HG02610 (cell line): ENCODE measurements at regions not wholly inside any gene's neighbourhood (a gene's known extent, or its start where the extent isn't known, plus 50 kb on each side); places are given as distances from the start of the nearest gene placed in this dataset.

Experiments
- ATAC-seq: cut with Tn5 transposase; IDR thresholded peaks from one replicate; pipeline ENCODE4 v1.9.1; 2021; ENCODE audit warnings: mild to moderate bottlenecking, moderate library complexity; ENCODE audit not compliant: unreplicated experiment

DNA sequence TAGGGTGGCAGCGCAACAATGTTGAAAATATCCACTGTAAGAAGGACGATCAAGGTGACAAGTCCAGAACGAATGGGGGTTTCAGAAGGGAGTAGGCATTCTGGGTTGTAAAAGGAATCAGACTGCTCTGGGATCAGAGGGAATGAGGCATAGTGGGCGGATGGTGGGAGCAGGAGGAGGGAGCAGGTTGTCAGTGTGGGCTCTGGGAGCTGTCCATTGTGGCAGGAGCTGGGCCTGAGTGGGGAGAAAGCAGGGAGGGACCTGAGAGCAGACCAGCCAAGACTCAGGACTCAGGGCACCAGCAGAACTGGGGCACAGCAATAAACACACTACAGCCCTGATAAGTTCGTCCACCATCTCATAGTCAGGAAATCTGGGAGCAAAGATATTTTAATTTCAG, 292.6 kb upstream of the MKI67 start:
- ATAC-seq: no peak

DNA sequence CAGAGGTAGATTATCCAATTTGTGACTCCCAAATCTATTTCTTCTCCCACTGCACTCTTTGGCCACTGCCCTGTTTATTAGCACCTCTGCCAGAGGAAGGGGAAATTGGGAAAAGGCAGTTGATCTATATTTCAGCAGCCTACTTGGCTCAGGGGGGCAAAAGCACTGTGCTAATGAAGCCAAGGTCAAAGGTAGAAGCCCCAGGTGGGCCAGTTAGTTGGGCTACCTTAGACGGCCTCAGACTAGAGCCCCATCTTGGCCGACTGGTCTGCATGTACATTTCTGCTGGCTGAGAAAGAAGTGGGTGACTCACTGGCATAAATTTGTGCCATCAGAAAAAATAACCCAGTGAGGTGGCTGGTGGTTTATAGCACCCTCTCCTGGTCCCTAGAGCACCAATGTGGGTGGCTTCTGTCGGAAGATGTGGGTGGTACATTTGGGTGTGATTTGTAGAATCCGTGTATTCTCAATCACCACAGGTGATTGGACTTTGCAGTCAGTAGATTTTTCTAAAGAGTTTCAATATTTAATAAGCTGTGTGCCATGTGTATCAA, 293.3 kb upstream of the MKI67 start:
- no peak for ATAC-seq

GRCh38 chr10:128420623-128421022, 294.4 kb upstream of the MKI67 start:
- no peak for ATAC-seq

- no peak for ATAC-seq
Observed at GRCh38 chr10:128421371-128422160, 295.3 kb upstream of the MKI67 start.

DNA sequence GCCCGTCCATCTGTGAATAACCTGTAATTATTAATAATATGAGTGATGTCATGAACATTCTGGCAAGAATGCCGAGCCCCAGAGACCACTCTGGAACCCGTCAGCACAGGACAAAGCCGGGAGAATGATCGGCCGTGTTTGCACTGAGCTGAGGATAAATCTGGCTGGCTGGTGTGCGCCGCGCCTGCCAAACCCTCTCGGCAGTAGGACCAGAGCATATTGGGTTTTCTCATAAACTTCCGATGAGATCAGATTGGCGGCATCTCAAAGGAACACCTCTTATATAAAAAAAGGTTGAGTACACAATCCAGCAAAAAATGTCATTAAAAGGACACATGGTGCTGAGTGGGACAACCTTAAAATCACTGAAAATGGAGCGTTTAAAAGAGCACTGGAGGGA, 296.0 kb upstream of the MKI67 start:
- ATAC-seq: no peak

GRCh38 chr10:128422999-128423398, 296.8 kb upstream of the MKI67 start:
- no peak for ATAC-seq

GRCh38 chr10:128429321-128429720, 303.1 kb upstream of the MKI67 start:
- no peak for ATAC-seq

DNA sequence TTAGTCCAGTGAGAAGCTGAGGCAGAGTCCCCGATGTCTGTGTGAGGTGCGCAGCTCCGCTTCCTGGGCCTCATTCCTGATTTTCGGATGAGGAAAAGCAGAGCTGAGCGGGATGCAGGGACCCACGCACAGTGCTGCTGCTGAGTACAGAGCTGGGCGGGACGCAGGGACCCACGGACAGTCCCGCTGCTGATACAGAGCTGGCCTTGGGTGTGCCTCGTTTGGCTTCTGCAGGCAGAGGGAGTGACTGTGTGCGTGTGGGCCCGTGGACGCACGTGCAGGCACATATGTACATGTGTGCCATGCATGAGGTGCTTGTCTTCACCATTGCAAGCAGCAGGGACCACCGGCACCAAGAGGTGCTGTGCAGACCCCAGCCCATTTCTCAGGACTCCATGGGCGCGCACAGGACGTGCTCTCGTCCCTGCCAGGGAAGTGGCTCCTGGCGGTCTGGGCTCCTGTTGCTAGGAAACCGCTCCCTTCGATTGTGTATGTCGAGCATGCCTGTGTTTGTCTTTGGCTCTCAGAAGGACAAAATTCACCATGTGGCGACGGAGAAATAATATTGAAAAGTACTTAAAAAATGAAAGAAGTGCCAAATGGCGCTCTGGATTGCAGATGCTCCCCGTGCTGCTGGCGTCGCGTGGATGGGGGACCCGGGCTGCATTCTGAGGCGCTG, 303.8 kb upstream of the MKI67 start:
- ATAC-seq: no peak

GRCh38 chr10:128431083-128431482, 304.9 kb upstream of the MKI67 start:
- ATAC-seq: no peak

DNA sequence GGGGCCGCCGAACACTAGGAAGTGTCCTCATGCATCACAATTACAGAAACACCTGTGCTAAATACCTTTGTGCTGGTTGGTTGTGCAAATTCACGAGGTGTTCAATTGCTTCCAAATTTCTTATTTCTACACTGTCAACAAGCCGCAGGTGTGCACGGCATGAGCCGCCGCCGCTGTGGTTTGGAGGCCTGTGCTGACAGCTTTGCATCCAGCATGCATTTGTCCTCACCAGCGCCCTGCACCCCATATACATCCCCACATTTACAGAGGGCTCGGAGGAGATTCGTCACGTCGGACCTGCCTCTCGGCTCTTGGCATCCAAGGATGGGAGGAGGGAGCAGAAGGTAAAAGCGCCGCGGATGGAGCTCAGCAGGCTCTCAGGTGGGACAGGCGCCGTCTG, 305.3 kb upstream of the MKI67 start:
- ATAC-seq: no peak

- no peak for ATAC-seq
Observed at GRCh38 chr10:128432011-128432410, 305.8 kb upstream of the MKI67 start.

DNA sequence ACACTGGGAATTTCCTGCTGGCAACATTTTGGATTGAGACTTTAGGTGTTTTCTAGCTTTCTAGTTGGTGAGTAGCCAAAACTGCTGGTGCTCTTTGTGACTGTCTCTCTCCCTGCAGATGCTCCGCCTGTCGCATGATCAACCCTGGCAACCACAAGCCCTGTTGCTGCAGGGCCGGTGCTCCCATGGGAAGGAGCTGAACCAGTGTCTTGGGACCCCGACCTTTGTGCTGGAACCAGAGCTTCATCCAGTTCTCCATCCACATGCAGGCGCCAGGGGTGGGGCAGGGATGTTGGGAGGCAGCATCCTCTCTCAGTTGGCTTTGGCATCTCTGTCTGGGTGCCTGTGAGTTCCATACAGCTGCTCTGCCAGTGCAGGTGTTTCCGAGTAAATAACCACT, 306.2 kb upstream of the MKI67 start:
- ATAC-seq: no peak

DNA sequence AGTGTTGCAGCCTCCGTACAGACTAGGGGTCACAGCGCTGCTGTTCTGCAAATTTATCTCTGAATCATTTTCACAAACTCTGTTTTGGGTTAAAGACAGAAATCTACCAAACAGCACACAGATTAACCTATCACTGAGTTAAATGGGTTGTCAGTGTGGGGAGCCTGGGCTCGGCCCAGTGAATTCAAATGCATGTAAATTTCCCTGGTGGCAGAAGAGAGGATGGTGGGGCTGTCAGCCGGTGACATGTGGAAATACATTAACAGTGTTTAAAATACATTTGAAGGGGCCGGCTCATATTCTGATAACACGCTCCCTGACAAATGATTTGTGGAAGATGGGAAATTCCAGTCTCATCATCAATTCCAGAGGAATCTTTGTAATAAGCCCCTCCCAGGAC, 309.6 kb upstream of the MKI67 start:
- ATAC-seq: no peak

- no peak for ATAC-seq
Observed at GRCh38 chr10:128437786-128438345, 311.6 kb upstream of the MKI67 start.

DNA sequence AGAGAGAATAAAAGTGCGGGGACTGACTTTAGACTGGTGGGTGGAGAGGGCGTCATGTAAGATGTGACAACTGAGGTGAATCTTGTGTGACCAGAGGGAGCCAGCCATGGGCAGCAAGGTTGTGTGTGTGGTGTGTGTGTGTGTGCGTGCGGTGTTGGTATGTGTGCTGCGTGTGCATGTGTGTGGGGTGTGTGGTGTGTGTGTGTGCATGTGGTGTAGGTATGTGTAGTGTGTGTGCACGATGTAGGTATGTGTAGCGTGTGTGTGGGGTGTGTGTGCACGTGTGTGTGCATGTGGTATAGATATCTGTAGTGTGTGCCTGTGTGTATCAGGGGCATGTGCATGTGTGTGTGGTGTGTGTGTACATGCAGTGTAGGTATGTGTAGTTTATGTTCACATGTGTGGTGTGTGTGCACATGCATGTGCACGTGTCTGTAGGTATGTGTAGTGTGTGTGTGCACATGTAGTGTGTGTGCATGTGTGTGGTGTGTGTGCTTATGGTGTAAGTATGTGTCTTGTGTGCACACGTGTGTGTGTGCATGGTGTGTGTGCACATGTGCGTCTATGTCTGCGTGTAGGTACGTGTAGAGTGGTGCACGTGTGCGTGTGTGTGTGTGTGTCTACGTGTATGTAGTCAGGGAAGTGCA, 312.3 kb upstream of the MKI67 start:
- ATAC-seq: no peak

DNA sequence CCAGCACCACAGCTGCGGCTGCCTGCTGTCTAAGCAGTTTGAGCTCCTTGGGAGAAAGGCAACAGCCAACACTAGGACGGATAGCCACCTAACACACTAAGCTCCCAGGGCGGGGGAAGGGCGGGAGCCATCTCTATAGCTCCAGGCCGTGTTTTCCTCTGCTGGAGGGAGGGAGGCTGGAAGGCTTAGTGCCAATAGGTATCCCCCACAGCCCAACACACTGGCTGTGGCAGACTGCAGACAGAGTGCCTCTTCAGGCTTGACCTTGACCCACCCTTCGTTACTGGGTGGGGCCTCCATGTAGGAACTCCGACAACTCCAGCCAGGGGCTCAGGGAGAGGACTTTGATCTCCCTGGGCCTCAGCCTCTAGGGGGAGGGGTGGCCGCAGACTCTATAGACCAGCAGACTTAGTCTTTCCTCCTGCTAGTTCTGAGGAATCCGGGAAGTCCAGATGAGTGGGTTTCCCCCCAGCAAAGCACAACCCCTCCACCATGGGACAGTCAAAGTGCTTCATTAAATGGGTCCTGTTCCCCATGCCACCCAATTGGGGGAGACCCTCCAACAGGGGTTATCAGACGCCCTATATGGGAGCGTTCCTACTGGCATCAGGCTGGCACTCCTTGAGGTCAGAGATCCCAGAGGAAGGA, 314.4 kb upstream of the MKI67 start:
- no peak for ATAC-seq

DNA sequence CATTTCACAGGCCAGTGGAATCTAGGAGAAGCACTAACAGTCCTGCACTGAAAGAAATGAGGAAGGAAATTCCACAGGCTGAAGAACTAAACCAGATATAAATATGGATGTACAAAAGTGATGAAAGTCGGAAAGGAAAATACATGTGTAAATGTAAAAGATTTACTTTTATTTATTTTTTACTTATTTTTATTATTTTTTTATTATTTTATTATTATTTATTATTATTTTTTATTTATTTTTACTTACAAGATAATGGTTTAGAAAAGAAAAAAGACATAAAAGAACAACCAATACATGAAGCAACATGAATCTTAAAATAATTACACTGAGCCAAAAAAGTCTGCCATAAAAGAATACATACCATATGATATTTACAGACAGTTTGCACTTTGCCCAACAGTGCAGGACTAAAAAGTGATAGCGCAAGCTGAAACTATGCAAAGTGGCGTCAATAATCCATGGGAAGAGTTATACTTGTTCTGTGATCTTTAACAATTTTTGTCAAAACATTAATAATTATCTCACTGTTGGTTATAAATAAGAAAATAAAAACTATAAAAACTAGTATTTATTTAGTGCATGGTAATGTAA, 317.8 kb upstream of the MKI67 start:
- ATAC-seq: no peak

DNA sequence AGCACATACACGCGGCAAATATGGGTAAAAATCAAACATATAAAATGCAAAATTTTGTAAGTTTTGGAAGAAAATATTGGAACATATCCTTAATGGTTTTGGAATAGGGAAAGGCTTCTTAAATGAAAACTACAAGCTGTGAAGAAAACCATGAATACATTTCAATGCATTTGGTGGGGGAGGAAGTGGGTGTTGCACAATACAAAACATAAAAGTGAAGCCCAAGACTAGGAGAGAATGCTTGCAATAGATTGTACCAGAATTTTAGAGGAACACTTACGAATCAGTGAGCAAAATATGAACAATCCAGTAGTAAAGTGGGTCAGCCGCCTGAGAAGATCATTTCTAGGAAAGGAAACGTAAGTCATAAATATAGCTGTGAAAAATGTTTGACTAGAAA, 322.6 kb upstream of the MKI67 start:
- no peak for ATAC-seq

DNA sequence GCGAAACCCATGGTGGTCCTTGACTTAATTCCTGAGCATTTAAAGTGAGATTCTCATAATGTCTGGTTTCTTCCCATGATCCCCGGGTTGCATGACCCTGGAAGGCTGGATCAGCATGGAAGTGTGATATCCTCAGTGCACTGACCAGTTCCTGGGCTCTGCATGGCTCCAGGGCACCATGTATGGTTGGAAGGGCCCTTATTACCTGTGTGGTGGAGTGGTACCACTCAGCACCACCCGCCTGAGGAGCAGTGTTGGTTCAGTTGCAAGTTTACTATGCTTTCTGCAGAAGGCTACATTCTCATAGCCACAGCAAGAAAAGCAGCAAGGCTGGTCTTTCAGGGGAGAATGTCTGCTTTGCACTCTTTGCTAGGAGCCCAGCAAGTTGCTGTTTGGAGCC, 325.7 kb upstream of the MKI67 start:
- ATAC-seq: no peak

GRCh38 chr10:128456271-128456670, 330.0 kb upstream of the MKI67 start:
- no peak for ATAC-seq

DNA sequence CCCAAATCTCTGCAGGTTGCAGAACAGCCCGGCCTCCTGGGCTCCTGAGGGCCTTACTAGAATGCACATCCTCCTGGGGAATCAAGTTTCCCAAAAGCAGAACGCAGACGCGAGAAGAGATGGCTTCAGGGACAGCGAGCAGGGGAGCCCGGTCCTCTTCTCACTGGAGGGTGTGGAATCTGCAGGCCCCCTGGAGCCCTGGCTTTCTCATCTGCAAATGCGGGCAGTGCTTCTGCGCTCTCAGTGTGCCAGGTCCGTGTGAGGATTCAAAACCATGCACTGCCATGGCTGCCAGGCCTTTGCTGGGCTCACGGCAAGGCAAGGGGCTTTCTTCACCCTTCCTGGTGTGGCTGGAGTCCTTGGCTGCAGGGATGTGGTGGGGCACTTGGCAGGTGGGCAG, 330.9 kb upstream of the MKI67 start:
- no peak for ATAC-seq
